GM10266 (cell line): ENCODE measurements at regions not wholly inside any gene's neighbourhood (a gene's known extent, or its start where the extent isn't known, plus 50 kb on each side); places are given as distances from the start of the nearest gene placed in this dataset.

Experiments
- DNase-seq: peaks from one replicate; pipeline ENCODE4 v3.0.0; 2012; ENCODE audit errors: extremely low spot score
- CTCF ChIP-seq: IDR thresholded peaks from 2 replicates; pipeline ENCODE4 v1.5.1; 2012; ENCODE audit warnings: mild to moderate bottlenecking, low read depth; ENCODE audit not compliant: control insufficient read depth, insufficient read depth; ENCODE audit errors: missing control alignments

GRCh38 chr5:5062525-5063302, 77.4 kb upstream of the ADAMTS16 start:
- DNase-seq: no peak
- no peak for TF ChIP-seq CTCF

GRCh38 chr5:5063533-5063953, 76.6 kb upstream of the ADAMTS16 start:
- DNase-seq: peak; percentile 34
- TF ChIP-seq CTCF: peak; percentile 60

DNA sequence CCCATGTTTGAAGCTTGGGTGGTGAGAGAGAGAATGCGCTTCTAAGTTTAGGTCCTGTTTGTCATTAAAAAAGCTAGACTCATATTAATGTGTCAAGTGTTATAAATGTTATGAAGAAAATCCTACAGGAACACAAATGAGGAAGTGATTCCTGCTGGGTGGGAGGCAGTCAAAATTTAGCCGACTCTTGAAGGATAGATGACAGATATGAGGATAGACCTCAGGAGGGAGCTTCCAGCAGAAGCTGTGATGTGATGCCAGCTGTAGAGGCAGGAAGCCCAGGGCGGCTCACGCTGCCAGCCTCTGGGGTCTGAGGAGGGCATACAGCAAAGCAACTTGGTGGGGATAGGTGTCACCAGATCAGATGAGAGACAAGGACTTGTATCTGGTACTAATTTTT, 74.7 kb upstream of the ADAMTS16 start:
- DNase-seq: no peak
- no peak for TF ChIP-seq CTCF

- TF ChIP-seq CTCF: no peak
- DNase-seq: no peak
Observed at GRCh38 chr5:5066276-5067186, 73.6 kb upstream of the ADAMTS16 start.

- TF ChIP-seq CTCF: no peak
- DNase-seq: no peak
Observed at GRCh38 chr5:5069851-5070250, 70.3 kb upstream of the ADAMTS16 start.

DNA sequence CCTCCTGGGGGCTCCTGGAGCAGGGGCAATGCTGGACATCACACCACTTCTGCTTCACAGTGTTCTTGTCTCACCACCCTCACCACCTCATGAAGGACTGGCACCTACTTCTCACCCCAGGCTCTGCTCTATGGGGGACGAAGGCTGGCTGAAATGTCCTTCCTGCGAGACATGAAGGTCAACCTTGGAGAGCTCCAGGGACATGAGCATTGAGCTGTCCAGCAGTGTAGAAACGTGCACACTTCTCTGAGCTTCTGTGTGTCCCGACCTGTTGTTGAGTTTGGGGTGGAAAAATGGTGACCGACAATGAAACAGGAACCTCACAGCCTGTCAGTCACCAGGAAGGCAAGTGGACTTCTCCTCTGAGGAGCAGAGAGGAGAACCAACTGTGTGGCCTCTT, 68.6 kb upstream of the ADAMTS16 start:
- no peak for DNase-seq
- no peak for TF ChIP-seq CTCF

DNA sequence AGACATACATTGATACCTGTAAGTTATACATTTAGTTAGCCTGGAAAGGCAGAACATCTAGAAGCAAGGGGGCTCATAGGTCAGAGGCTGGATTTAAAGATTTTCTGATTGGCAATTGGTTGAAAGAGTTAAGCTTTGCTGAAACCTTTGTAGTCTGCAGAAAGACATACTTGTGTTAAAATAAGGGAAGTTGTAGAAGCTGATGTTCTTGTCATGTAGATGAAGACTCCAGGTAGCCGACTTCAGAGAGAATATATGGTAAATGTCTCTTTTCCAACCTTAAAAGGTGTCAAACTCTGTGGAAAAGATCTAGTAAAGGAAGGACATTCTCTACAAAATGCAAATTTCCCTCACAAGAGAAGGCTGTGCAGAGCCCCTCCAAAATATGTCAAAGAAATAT, 62.9 kb upstream of the ADAMTS16 start:
- no peak for DNase-seq
- no peak for TF ChIP-seq CTCF
